OCI-LY7 (cell line): ENCODE measurements at regions not wholly inside any gene's neighbourhood (a gene's known extent, or its start where the extent isn't known, plus 50 kb on each side); places are given as distances from the start of the nearest gene placed in this dataset.

Experiments used
- EZH2phosphoT487 ChIP-seq: fragments of 200-600 bp; sonication (generic); IDR thresholded peaks from 2 replicates; pipeline ENCODE4 v1.6.1; 2018; ENCODE audit warnings: low read depth, borderline replicate concordance, mild to moderate bottlenecking, mixed run types, antibody characterized with exemption, low read length, moderate library complexity, mixed read lengths
- TF ChIP-seq, protein P1 (sequence below): fragments of 200-600 bp; sonication (generic); conservative IDR thresholded peaks from 2 replicates; pipeline ENCODE4 v1.5.1; 2014; ENCODE audit warnings: mild to moderate bottlenecking, antibody characterized with exemption, low read length, moderate library complexity, mixed read lengths

GRCh38 chr13:53447456-53447855, 418.8 kb downstream of the OLFM4 start:
- TF ChIP-seq, protein P1, sequence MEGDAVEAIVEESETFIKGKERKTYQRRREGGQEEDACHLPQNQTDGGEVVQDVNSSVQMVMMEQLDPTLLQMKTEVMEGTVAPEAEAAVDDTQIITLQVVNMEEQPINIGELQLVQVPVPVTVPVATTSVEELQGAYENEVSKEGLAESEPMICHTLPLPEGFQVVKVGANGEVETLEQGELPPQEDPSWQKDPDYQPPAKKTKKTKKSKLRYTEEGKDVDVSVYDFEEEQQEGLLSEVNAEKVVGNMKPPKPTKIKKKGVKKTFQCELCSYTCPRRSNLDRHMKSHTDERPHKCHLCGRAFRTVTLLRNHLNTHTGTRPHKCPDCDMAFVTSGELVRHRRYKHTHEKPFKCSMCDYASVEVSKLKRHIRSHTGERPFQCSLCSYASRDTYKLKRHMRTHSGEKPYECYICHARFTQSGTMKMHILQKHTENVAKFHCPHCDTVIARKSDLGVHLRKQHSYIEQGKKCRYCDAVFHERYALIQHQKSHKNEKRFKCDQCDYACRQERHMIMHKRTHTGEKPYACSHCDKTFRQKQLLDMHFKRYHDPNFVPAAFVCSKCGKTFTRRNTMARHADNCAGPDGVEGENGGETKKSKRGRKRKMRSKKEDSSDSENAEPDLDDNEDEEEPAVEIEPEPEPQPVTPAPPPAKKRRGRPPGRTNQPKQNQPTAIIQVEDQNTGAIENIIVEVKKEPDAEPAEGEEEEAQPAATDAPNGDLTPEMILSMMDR = no peak
- no peak for TF ChIP-seq EZH2phosphoT487
